CD14-positive monocyte (primary cell): ENCODE measurements at regions not wholly inside any gene's neighbourhood (a gene's known extent, or its start where the extent isn't known, plus 50 kb on each side); places are given as distances from the start of the nearest gene placed in this dataset.

Experiments
- DNase-seq, 3 donors: peaks; one replicate each; pipeline ENCODE4 v3.0.0-alpha.2; 2011 to 2022
- H2AFZ ChIP-seq: 2 replicates; pipeline ENCODE4 v1.6.0; 2012; ENCODE audit warnings: mild to moderate bottlenecking, low read depth, low read length, inconsistent platforms; ENCODE audit not compliant: insufficient read depth, poor library complexity, severe bottlenecking
- H3K27ac ChIP-seq, 2 donors: 1 replicate in 1 of 2; 2 replicates in 1 of 2; pipeline ENCODE4 v1.5.1; 2012 to 2013; ENCODE audit warnings: low read length in 2 of 2, control low read depth in 1 of 2, inconsistent platforms in 1 of 2, low read depth in 1 of 2, mild to moderate bottlenecking in 1 of 2
- H3K27me3 ChIP-seq, 2 donors: one replicate each; pipeline versions ENCODE4 v1.6.0 to v1.6.1; 2011 to 2013; ENCODE audit warnings: low read length in 2 of 2; ENCODE audit not compliant: control insufficient read depth in 2 of 2, insufficient read depth in 2 of 2
- H3K36me3 ChIP-seq, 2 donors: replicated peaks in 1 of 2; 1 replicate in 1 of 2; 2 replicates in 1 of 2; pipeline versions ENCODE4 v1.5.1 to v1.6.1; 2012 to 2013; ENCODE audit warnings: low read length in 2 of 2, control low read depth in 1 of 2, inconsistent platforms in 1 of 2, mild to moderate bottlenecking in 1 of 2; ENCODE audit not compliant: insufficient read depth in 2 of 2, control insufficient read depth in 1 of 2
- H3K4me1 ChIP-seq, 2 donors: 1 replicate in 1 of 2; 2 replicates in 1 of 2; pipeline versions ENCODE4 v1.5.1 to v1.6.1; 2012 to 2013; ENCODE audit warnings: low read length in 2 of 2, control low read depth in 1 of 2, inconsistent platforms in 1 of 2, mild to moderate bottlenecking in 1 of 2, moderate library complexity in 1 of 2; ENCODE audit not compliant: insufficient read depth in 2 of 2, control insufficient read depth in 1 of 2
- H3K4me2 ChIP-seq: replicated peaks from 2 replicates; pipeline ENCODE3; 2012; ENCODE audit warnings: low read length, moderate library complexity, mild to moderate bottlenecking; ENCODE audit not compliant: poor library complexity, severe bottlenecking; ENCODE audit errors: extremely low read depth
- H3K4me3 ChIP-seq, 3 experiments: fragments of 200-600 bp in 1 of 3; sonication (generic) in 1 of 3; replicated peaks in 1 of 3; 1 replicate in 2 of 3; 2 replicates in 1 of 3; pipeline ENCODE4 v1.5.1; 2011 to 2013; ENCODE audit warnings: low read length in 3 of 3, mild to moderate bottlenecking in 3 of 3, control low read depth in 2 of 3, low read depth in 2 of 3, inconsistent platforms in 1 of 3, moderate library complexity in 1 of 3
- H3K79me2 ChIP-seq: 2 replicates; pipeline ENCODE4 v1.6.0; 2012; ENCODE audit warnings: mild to moderate bottlenecking, control low read depth, inconsistent platforms, low read length, moderate library complexity; ENCODE audit not compliant: insufficient read depth
- H3K9ac ChIP-seq: 2 replicates; pipeline ENCODE4 v1.6.0; 2017; ENCODE audit warnings: low read length, mild to moderate bottlenecking; ENCODE audit not compliant: insufficient read depth, poor library complexity, severe bottlenecking
- H3K9me3 ChIP-seq, 2 donors: replicated peaks in 1 of 2; 1 replicate in 1 of 2; 2 replicates in 1 of 2; pipeline versions ENCODE4 v1.5.1 to v1.6.1; 2012 to 2013; ENCODE audit warnings: low read length in 2 of 2, control low read depth in 1 of 2; ENCODE audit not compliant: control insufficient read depth in 1 of 2, insufficient read depth in 1 of 2
- H4K20me1 ChIP-seq: 2 replicates; pipeline ENCODE4 v1.6.0; 2012; ENCODE audit warnings: mild to moderate bottlenecking, low read length, control low read depth, moderate library complexity; ENCODE audit not compliant: insufficient read depth
- H3K27ac Mint-ChIP-seq, 7 donors: one replicate each; pipeline ENCODE4 v1.8.0; 2020; ENCODE audit warnings: mild to moderate bottlenecking in 7 of 7, mixed read lengths in 7 of 7, moderate library complexity in 6 of 7, inconsistent platforms in 2 of 7
- H3K27me3 Mint-ChIP-seq, 3 donors: one replicate each; pipeline ENCODE4 v1.8.0; 2021 to 2022; ENCODE audit warnings: low read depth in 3 of 3, mild to moderate bottlenecking in 3 of 3, mixed read lengths in 3 of 3, moderate library complexity in 3 of 3, inconsistent platforms in 1 of 3
- H3K36me3 Mint-ChIP-seq, 2 donors: one replicate each; pipeline ENCODE4 v1.8.0; 2020; ENCODE audit warnings: mixed read lengths in 2 of 2, inconsistent platforms in 1 of 2, mild to moderate bottlenecking in 1 of 2
- H3K4me1 Mint-ChIP-seq: one replicate; pipeline ENCODE4 v1.8.0; 2020; ENCODE audit warnings: mild to moderate bottlenecking, mixed read lengths
- H3K4me3 Mint-ChIP-seq, 2 donors: one replicate each; pipeline ENCODE4 v1.8.0; 2020; ENCODE audit warnings: mild to moderate bottlenecking in 2 of 2, mixed read lengths in 2 of 2, moderate library complexity in 1 of 2
- H3K9me3 Mint-ChIP-seq, 7 donors: one replicate each; pipeline ENCODE4 v1.8.0; 2020 to 2022; ENCODE audit warnings: mixed read lengths in 7 of 7, mild to moderate bottlenecking in 6 of 7, moderate library complexity in 6 of 7, inconsistent platforms in 2 of 7
- WGBS: methylation state at CpG from one replicate; pipeline ENCODE4 v1.1.5; 2013; ENCODE audit warnings: missing lambda C conversion rate; ENCODE audit not compliant: insufficient coverage; 5-methylcytosine and 5-hydroxymethylcytosine counted together
- intact Hi-C, 2 donors: fragments of 100-400 bp; cut with micrococcal nuclease; formaldehyde crosslinking; loops; one replicate each; pipeline versions ENCODE4 v1.15.0 to v1.15.1; 2023
- TF ChIP-seq, protein P1 (sequence below): fragments of 200-600 bp; IDR thresholded peaks from one replicate; pipeline ENCODE4 v1.8.0; 2022; ENCODE audit warnings: antibody characterized with exemption, mild to moderate bottlenecking

- Histone ChIP-seq H3K9ac (no peak overlapping the region), H3K4me2 (no peak overlapping the region), H3K36me3 (no peaks in the 10 kb centered on the region), H3K79me2 (no peaks in the 10 kb centered on the region), H3K4me1 (no peaks in the 10 kb centered on the region), H2AFZ (no peak overlapping the region), H3K27ac (no peak overlapping the region), H3K4me3 (no peak overlapping the region), H3K27me3 (no peaks in the 10 kb centered on the region), H4K20me1 (no peaks in the 10 kb centered on the region), H3K9me3 (no peaks in the 10 kb centered on the region)
- intact Hi-C loops, result no loop called here
- Mint-ChIP-seq H3K36me3 (no peaks in the 10 kb centered on the region), H3K27me3 (no peaks in the 10 kb centered on the region), H3K4me3 (no peak overlapping the region), H3K4me1 (no peaks in the 10 kb centered on the region), H3K27ac (no peak overlapping the region), H3K9me3 (peaks cover 0 to 2% (median 0%) of the 10 kb centered on the region in 7 donors)
- TF ChIP-seq, protein P1, sequence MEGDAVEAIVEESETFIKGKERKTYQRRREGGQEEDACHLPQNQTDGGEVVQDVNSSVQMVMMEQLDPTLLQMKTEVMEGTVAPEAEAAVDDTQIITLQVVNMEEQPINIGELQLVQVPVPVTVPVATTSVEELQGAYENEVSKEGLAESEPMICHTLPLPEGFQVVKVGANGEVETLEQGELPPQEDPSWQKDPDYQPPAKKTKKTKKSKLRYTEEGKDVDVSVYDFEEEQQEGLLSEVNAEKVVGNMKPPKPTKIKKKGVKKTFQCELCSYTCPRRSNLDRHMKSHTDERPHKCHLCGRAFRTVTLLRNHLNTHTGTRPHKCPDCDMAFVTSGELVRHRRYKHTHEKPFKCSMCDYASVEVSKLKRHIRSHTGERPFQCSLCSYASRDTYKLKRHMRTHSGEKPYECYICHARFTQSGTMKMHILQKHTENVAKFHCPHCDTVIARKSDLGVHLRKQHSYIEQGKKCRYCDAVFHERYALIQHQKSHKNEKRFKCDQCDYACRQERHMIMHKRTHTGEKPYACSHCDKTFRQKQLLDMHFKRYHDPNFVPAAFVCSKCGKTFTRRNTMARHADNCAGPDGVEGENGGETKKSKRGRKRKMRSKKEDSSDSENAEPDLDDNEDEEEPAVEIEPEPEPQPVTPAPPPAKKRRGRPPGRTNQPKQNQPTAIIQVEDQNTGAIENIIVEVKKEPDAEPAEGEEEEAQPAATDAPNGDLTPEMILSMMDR, result no peak
- whole genome bisulfite sequencing, result 50% methylated on average over 1 of the region's 4 CpGs
- no peak for DNase-seq
Observed at GRCh38 chr18:65091744-65092329, 659.0 kb upstream of the CDH7 start.

GRCh38 chr18:65082907-65083306, 667.9 kb upstream of the CDH7 start:
- Histone ChIP-seq H3K9me3 (no peaks in the 10 kb centered on the region), H3K4me1 (no peaks in the 10 kb centered on the region), H3K27ac (no peak overlapping the region), H3K4me3 (no peak overlapping the region), H3K79me2 (no peaks in the 10 kb centered on the region), H3K36me3 (no peaks in the 10 kb centered on the region), H3K4me2 (no peak overlapping the region), H3K27me3 (no peaks in the 10 kb centered on the region), H4K20me1 (no peaks in the 10 kb centered on the region), H2AFZ (no peak overlapping the region), H3K9ac (no peak overlapping the region)
- Mint-ChIP-seq H3K36me3 (no peaks in the 10 kb centered on the region), H3K27ac (no peak overlapping the region), H3K27me3 (peaks cover 0 to 3% (median 0%) of the 10 kb centered on the region in 3 donors), H3K4me1 (no peaks in the 10 kb centered on the region), H3K9me3 (peaks cover 0 to 3% (median 1%) of the 10 kb centered on the region in 7 donors), H3K4me3 (no peak overlapping the region)
- intact Hi-C loops, result no loop called here
- no peak for DNase-seq
- TF ChIP-seq, protein P1, result no peak
- WGBS, result 83% methylated on average over 3 of the region's 5 CpGs
